Brain microvascular endothelial cell (primary cell): ENCODE measurements at regions not wholly inside any gene's neighbourhood (a gene's known extent, or its start where the extent isn't known, plus 50 kb on each side); places are given as distances from the start of the nearest gene placed in this dataset.

ENCODE experiments used
- DNase-seq: peaks from one replicate; pipeline ENCODE4 v3.0.0-alpha.2; 2020
- H3K27ac ChIP-seq: fragments of 250-450 bp; sonication (Bioruptor Pico); 2 replicates; pipeline ENCODE4 v1.5.1; 2020; ENCODE audit warnings: mild to moderate bottlenecking, moderate library complexity
- H3K27me3 ChIP-seq: fragments of 250-450 bp; sonication (Bioruptor Pico); replicated peaks from 2 replicates; pipeline ENCODE4 v1.5.1; 2020; ENCODE audit warnings: mild to moderate bottlenecking
- H3K36me3 ChIP-seq: fragments of 250-450 bp; sonication (Bioruptor Pico); replicated peaks from 2 replicates; pipeline ENCODE4 v1.5.1; 2020; ENCODE audit warnings: mild to moderate bottlenecking
- H3K4me3 ChIP-seq: 2 replicates; pipeline ENCODE4 v1.5.1; 2011; ENCODE audit warnings: low read depth, mild to moderate bottlenecking, control low read depth, low read length, moderate library complexity
- CTCF ChIP-seq: IDR thresholded peaks from 2 replicates; pipeline ENCODE4 v1.5.1; 2011; ENCODE audit warnings: low read depth, mild to moderate bottlenecking, moderate library complexity, low read length, control low read depth, inconsistent platforms; ENCODE audit errors: missing control alignments
- in situ Hi-C: cut with HindIII; loops from 2 replicates; pipeline ENCODE4 v1.10.0; 2017; ENCODE audit warnings: low sequenced_read_pairs, low pct_ligation_motif_present

- TF ChIP-seq CTCF = no peak
- in situ Hi-C loops = no loop called here
- DNase-seq = no peak
Measured at GRCh38 chr3:107981471-107982111, 109.2 kb downstream of the CD47 start.

GRCh38 chr3:107979538-107979937 lies 111.3 kb downstream of the CD47 start:
- in situ Hi-C loops = no loop called here
- Histone ChIP-seq H3K4me3 (no peak overlapping the region), H3K27me3 (no peaks in the 10 kb centered on the region), H3K36me3 (no peaks in the 10 kb centered on the region), H3K27ac (no peak overlapping the region)
- no peak for DNase-seq
- no peak for TF ChIP-seq CTCF

More at GRCh38 chr3:107981471-107982111, 109.2 kb downstream of the CD47 start:
- Histone ChIP-seq H3K36me3 (no peaks in the 10 kb centered on the region), H3K4me3 (no peak overlapping the region), H3K27me3 (no peaks in the 10 kb centered on the region), H3K27ac (no peak overlapping the region)

- no peak for DNase-seq
- Histone ChIP-seq H3K27me3 (no peaks in the 10 kb centered on the region), H3K36me3 (no peaks in the 10 kb centered on the region), H3K4me3 (no peak overlapping the region), H3K27ac (no peak overlapping the region)
- in situ Hi-C loops = no loop called here
- TF ChIP-seq CTCF = no peak
Measured at GRCh38 chr3:107978131-107979055, 112.4 kb downstream of the CD47 start.

- no peak for DNase-seq
- no peaks in the 10 kb centered on the region for H3K36me3 ChIP-seq
- in situ Hi-C loops = no loop called here
- no peaks in the 10 kb centered on the region for H3K27me3 ChIP-seq
- no peak overlapping the region for H3K4me3 ChIP-seq
- no peak for TF ChIP-seq CTCF
- H3K27ac ChIP-seq = no peak overlapping the region
Measured at GRCh38 chr3:107977221-107978130, 113.4 kb downstream of the CD47 start.

GRCh38 chr3:107976202-107976800 lies 114.5 kb downstream of the CD47 start:
- H3K27ac ChIP-seq = no peak overlapping the region
- TF ChIP-seq CTCF = no peak
- H3K27me3 ChIP-seq = no peaks in the 10 kb centered on the region
- DNase-seq = no peak
- H3K4me3 ChIP-seq = no peak overlapping the region
- in situ Hi-C loops = no loop called here
- no peaks in the 10 kb centered on the region for H3K36me3 ChIP-seq
